ENCODE measurements at regions not wholly inside any gene's neighbourhood (a gene's known extent, or its start where the extent isn't known, plus 50 kb on each side); places are given as distances from the start of the nearest gene placed in this dataset.
"Not testable (repeated sequence)": the region's sequence is repeated elsewhere in the genome, so short reads cannot be mapped to it uniquely, and the experiment has no call there.

GRCh38 chr6:26844823-26845222 lies 185.3 kb upstream of the ZNF322 start:
- not testable (repeated sequence) for TF ChIP-seq POLR2AphosphoS5 (IDR thresholded peaks at IDR 0.05; ENCODE audit: low read depth); CTCF (conservative IDR thresholded peaks at IDR 0.05; ENCODE audit: low read depth in 2 of 2); ZNF114 (CRISPR knock-in tag; IDR thresholded peaks at IDR 0.05)
